ENCODE measurements at regions not wholly inside any gene's neighbourhood (a gene's known extent, or its start where the extent isn't known, plus 50 kb on each side); places are given as distances from the start of the nearest gene placed in this dataset.
A peak's percentile ranks its signal among the peaks of the same experiment; 100 is the strongest.

GRCh38 chr6:14739827-14740226, 506.0 kb upstream of the JARID2 start:
- peaks cover 0 to 3% of the 10 kb centered on the region in 2 donors for H3K9me3 Mint-ChIP-seq
- peaks cover 6 to 9% of the 10 kb centered on the region in 2 donors for H3K27me3 Mint-ChIP-seq (ENCODE audit: low read depth in 2 of 2)
- DNase-seq (no peak), ATAC-seq (no peak)
- H3K4me1 Mint-ChIP-seq: peaks cover 37 to 48% of the 10 kb centered on the region in 2 donors
- Histone ChIP-seq H3K4me1 (ENCODE audit: control insufficient read depth, insufficient read depth, low read length) (peaks cover 29% of the 10 kb centered on the region), H3K27me3 (ENCODE audit: control insufficient read depth, insufficient read depth, low read length) (no peaks in the 10 kb centered on the region), H3K27ac (ENCODE audit: low read length) (no peak overlapping the region), H3K4me3 (ENCODE audit: low read length) (no peak overlapping the region), H3K36me3 (ENCODE audit: control insufficient read depth, insufficient read depth, low read length) (no peaks in the 10 kb centered on the region), H3K9me3 (ENCODE audit: control insufficient read depth, insufficient read depth, low read length) (no peaks in the 10 kb centered on the region)
- H3K4me3 Mint-ChIP-seq: no peak overlapping the region
- no peak for TF ChIP-seq CTCF (IDR thresholded peaks at IDR 0.05)
- no peaks in the 10 kb centered on the region for H3K36me3 Mint-ChIP-seq
- intact Hi-C loops (cut with micrococcal nuclease): no loop called here
- H3K27ac Mint-ChIP-seq: no peak overlapping the region
- 94% methylated on average over 4 of the region's 7 CpGs for WGBS (ENCODE audit: insufficient coverage)

GRCh38 chr6:14742171-14742570, 503.7 kb upstream of the JARID2 start:
- WGBS (ENCODE audit: insufficient coverage): 94% methylated on average over 2 of the region's 2 CpGs
- no peaks in the 10 kb centered on the region for H3K36me3 ChIP-seq (ENCODE audit: control insufficient read depth, insufficient read depth, low read length)
- peaks cover 17% of the 10 kb centered on the region for H3K4me1 ChIP-seq (ENCODE audit: control insufficient read depth, insufficient read depth, low read length)
- H3K27ac ChIP-seq (ENCODE audit: low read length): no peak overlapping the region
- Mint-ChIP-seq H3K27me3 (ENCODE audit: low read depth in 2 of 2) (peaks cover 15 to 20% of the 10 kb centered on the region in 2 donors), H3K27ac (no peak overlapping the region), H3K4me1 (peaks cover 28 to 44% of the 10 kb centered on the region in 2 donors), H3K9me3 (peaks cover 0 to 3% of the 10 kb centered on the region in 2 donors), H3K4me3 (no peak overlapping the region), H3K36me3 (no peaks in the 10 kb centered on the region)
- H3K27me3 ChIP-seq (ENCODE audit: control insufficient read depth, insufficient read depth, low read length): peaks cover 3% of the 10 kb centered on the region
- H3K4me3 ChIP-seq (ENCODE audit: low read length): no peak overlapping the region
- no peak for TF ChIP-seq CTCF (IDR thresholded peaks at IDR 0.05)
- intact Hi-C loops (cut with micrococcal nuclease): no loop called here
- DNase-seq: no peak
- ATAC-seq: no peak
- H3K9me3 ChIP-seq (ENCODE audit: control insufficient read depth, insufficient read depth, low read length): no peaks in the 10 kb centered on the region

- Mint-ChIP-seq H3K4me3 (no peak overlapping the region), H3K9me3 (peaks cover 0 to 3% of the 10 kb centered on the region in 2 donors), H3K27ac (peak overlapping the region in 1 of 2 donors; percentile 64), H3K27me3 (ENCODE audit: low read depth in 2 of 2) (peaks cover 15 to 20% of the 10 kb centered on the region in 2 donors), H3K36me3 (no peaks in the 10 kb centered on the region), H3K4me1 (peaks cover 30 to 43% of the 10 kb centered on the region in 2 donors)
- TF ChIP-seq CTCF (IDR thresholded peaks at IDR 0.05): no peak
- 93% methylated on average over 5 of the region's 5 CpGs for WGBS (ENCODE audit: insufficient coverage)
- Histone ChIP-seq H3K27ac (ENCODE audit: low read length) (peak overlapping the region; percentile 53), H3K36me3 (ENCODE audit: control insufficient read depth, insufficient read depth, low read length) (no peaks in the 10 kb centered on the region), H3K27me3 (ENCODE audit: control insufficient read depth, insufficient read depth, low read length) (peaks cover 3% of the 10 kb centered on the region), H3K9me3 (ENCODE audit: control insufficient read depth, insufficient read depth, low read length) (no peaks in the 10 kb centered on the region), H3K4me3 (ENCODE audit: low read length) (no peak overlapping the region), H3K4me1 (ENCODE audit: control insufficient read depth, insufficient read depth, low read length) (peaks cover 22% of the 10 kb centered on the region)
- ATAC-seq: no peak
- intact Hi-C loops (cut with micrococcal nuclease): no loop called here
- no peak for DNase-seq
Observed at GRCh38 chr6:14742680-14743079, 503.2 kb upstream of the JARID2 start.

GRCh38 chr6:14743144-14743473, 502.8 kb upstream of the JARID2 start:
- Histone ChIP-seq H3K4me1 (ENCODE audit: control insufficient read depth, insufficient read depth, low read length) (peaks cover 26% of the 10 kb centered on the region), H3K9me3 (ENCODE audit: control insufficient read depth, insufficient read depth, low read length) (no peaks in the 10 kb centered on the region), H3K36me3 (ENCODE audit: control insufficient read depth, insufficient read depth, low read length) (no peaks in the 10 kb centered on the region), H3K27me3 (ENCODE audit: control insufficient read depth, insufficient read depth, low read length) (peaks cover 3% of the 10 kb centered on the region), H3K27ac (ENCODE audit: low read length) (peak overlapping the region; percentile 53), H3K4me3 (ENCODE audit: low read length) (no peak overlapping the region)
- peaks cover 34 to 48% of the 10 kb centered on the region in 2 donors for H3K4me1 Mint-ChIP-seq
- peaks cover 0 to 3% of the 10 kb centered on the region in 2 donors for H3K9me3 Mint-ChIP-seq
- 66% methylated on average over 2 of the region's 2 CpGs for WGBS (ENCODE audit: insufficient coverage)
- no peaks in the 10 kb centered on the region for H3K36me3 Mint-ChIP-seq
- no peak overlapping the region for H3K4me3 Mint-ChIP-seq
- H3K27me3 Mint-ChIP-seq (ENCODE audit: low read depth in 2 of 2): peaks cover 15 to 20% of the 10 kb centered on the region in 2 donors
- ATAC-seq (no peak), DNase-seq (no peak)
- peak overlapping the region in 1 of 2 donors; percentile 64 for H3K27ac Mint-ChIP-seq
- intact Hi-C loops (cut with micrococcal nuclease): no loop called here
- TF ChIP-seq CTCF (IDR thresholded peaks at IDR 0.05): no peak
